CD4-positive, alpha-beta T cell treated with Interleukin-10 for 1 hour (primary cell): ENCODE measurements at regions not wholly inside any gene's neighbourhood (a gene's known extent, or its start where the extent isn't known, plus 50 kb on each side); places are given as distances from the start of the nearest gene placed in this dataset.
"Not testable (repeated sequence)": the region's sequence is repeated elsewhere in the genome, so short reads cannot be mapped to it uniquely, and the experiment has no call there.

Experiments used
- DNase-seq: peaks from one replicate; pipeline ENCODE4 v3.0.0-alpha.2; 2020

DNA sequence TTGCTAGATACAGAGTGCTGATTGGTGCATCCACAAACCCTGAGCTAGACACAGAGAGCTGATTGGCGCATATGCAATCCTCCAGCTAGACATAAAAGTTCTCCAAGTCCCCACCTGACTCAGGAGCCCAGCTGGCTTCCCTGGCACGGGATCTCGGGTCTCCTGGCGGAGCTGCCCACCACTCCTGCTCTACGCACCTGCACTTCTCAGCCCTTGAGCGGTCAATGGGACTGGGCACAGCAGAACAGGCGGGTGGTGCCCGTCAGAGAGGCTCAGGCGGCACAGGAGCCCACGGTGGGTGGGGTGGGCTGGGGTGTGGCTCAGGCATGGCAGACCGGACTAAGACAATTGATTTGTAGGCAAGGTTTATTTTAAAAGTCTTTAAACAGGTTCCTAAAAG is 1365.5 kb downstream of the FAM181B start:
- no peak for DNase-seq

DNA sequence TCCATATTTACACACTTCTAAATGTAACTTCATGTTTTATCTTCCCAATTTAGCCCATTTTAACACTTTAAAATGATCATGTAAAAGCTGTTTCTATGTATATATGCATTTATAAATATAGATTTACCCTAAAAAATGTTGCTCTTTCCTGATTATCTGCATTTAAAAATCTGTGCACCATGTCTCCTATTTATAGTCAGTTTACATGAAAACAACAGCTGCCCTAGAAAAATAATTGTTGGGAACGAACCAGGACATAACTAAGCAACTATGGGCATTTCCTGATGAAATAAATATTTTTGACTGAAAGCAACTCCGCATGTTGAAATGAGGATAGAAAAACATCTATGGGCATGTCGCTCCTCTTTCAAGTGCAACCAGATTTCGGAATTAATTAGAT is 1368.2 kb downstream of the FAM181B start:
- no peak for DNase-seq

DNA sequence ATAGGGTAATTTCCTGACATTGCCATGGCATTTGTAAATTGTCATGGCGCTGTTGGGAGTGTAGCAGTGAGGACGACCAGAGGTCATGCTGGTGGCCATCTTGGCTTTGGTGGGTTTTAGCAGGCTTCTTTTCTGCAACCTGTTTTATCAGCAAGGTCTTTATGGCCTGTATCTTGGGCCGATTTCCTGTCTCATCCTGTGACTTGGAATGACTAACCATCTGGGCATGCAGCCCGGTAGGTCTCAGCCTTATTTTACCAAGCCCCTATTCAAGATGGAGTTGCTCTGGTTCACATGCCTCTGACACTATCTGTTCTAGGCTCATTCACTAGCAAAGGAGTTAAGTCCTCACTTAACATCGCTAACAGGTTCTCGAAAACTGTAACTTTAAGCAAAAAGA is 1374.2 kb downstream of the FAM181B start:
- no peak for DNase-seq

DNA sequence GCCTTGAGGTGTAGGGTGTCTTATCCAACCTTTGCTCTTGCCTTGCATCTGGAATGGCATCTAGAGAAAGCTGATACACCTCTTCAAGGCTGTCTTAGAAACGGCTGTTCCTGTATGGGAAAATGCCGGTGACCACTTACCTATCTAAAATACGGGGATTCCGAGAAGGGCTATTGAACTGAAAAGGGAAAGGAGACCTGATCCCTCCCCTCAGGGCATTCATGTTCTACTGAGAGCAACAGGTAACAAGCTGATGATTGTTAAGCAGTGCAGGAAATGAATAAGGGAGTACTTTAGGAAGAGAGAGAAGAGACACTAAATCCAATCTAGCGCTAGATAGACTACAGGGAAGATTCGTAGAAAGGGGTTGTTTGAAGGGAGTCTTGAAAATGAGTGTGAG is 1388.1 kb downstream of the FAM181B start:
- no peak for DNase-seq

DNA sequence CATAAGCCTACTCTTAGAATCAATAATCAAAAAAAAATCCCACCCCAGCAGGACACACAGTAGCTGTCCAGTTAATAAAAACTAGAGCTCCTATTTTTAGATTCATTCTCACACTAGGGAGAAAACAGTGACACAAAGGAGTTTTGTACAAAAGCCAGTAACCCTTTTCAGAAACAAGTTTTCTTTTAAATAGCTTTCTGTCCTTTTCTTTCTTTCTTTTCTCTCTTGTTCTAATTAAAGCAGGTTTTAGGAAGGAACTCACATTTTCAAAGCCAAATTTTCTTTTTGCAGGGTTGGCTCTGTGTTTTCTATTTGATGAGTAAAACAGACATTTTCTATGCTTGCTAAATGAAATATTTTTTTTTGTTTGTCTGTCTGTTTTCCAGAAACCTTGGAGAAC is 1390.7 kb downstream of the FAM181B start:
- no peak for DNase-seq

GRCh38 chr11:81340225-81340624 is 1393.4 kb downstream of the FAM181B start:
- DNase-seq, result no peak

DNA sequence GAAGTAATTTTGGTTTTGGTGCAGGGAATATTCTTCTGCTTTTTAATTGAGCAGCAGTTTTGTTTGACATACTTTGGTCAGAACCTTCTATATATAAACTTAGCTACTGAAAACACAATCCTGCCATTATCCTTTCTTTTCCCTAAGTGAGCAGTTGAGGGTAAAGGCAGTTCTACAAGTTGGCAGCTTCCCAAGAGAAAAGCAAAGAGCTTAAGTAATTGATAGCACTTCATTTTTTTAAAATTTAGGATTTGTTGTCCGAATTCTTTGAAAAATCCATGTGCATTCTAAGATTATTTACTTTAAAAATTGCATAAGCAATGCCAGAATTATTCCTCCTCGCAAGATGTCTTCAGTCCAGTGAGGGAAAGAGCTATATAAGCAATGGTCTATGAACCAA is 1394.1 kb downstream of the FAM181B start:
- DNase-seq, result no peak

DNA sequence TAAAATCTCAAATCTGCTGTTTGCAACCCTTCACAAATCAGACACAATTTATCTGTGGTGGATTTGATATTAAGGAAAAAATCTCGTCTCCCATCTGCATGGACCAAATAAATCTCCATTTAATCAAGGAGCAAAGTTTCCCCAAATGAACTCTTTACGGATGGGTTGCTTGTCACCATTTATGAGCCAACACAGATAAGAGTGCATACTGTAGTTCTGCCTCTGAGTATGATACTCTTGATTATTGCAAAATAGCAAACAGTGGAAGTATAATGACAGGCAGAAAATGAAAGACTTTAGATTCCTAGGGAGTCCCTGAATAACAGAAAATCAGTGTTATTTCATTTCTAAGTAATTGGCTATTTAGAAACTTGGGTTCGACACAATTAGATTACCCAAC is 1395.9 kb downstream of the FAM181B start:
- no peak for DNase-seq

GRCh38 chr11:81332276-81332675 is 1401.4 kb downstream of the FAM181B start:
- no peak for DNase-seq

DNA sequence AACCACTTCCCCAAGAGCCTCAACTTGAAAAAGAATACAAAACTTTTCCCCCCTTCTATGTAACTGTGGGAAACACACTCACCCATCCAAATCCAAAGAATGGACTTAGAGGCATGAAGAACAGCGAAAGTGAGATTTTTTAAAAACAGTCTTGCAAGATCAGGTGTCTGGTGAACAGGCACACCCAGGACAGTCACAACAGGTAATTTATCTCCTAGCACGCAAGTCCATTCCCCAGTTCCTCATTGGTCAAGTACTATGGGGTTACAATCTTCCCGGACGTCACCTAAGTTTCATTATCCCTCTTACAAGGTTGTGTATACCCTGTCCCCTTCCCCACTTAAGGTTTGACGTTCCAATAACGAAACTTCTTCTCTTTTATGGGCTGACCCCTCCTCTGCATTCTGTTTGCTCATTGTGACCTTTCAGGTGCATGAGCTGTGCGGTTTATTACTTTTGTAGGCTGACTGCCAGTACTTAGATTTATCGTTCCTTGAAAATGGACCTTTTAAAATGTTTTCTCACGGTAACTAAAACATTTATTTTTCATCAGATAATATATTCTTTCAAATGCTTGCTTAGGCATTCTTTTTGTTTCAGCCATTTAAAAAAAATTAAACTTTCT is 1401.9 kb downstream of the FAM181B start:
- no peak for DNase-seq

GRCh38 chr11:81331088-81331487 is 1402.6 kb downstream of the FAM181B start:
- no peak for DNase-seq

DNA sequence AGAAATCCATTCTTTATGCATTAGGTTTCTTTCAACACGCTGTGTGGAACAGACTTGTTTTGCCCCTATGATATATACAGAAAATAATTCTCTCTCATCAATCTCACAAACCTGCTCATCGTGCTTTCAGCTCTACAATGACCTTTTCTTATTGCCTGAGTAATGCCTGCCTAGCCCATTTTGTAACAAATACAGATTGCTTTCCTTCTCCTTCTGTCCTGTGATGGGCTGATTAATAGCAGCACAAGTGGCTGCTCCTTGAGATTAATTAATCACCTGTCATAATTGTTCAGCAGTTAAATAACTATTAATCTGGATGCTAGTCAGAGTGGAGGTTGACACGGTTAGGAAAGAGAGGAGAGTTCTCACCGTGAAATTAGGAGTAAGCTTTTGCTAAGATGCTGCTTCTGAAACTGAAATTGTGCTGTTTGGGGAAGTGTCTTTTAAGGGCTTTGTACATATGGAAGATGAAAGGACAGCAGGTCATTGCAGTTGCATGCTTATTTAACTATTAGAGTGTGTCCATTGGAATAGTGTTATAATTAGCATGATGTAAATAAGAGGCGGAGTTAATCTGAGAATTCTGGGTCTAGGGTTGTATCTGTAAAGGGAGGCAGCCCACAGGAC is 1430.5 kb downstream of the FAM181B start:
- DNase-seq, result no peak

- no peak for DNase-seq
Measured at GRCh38 chr11:81301166-81301830, 1432.4 kb downstream of the FAM181B start.

- DNase-seq, result no peak
Measured at GRCh38 chr11:81286959-81287358, 1446.7 kb downstream of the FAM181B start.

- no peak for DNase-seq
Measured at GRCh38 chr11:81286550-81286949, 1447.1 kb downstream of the FAM181B start.

DNA sequence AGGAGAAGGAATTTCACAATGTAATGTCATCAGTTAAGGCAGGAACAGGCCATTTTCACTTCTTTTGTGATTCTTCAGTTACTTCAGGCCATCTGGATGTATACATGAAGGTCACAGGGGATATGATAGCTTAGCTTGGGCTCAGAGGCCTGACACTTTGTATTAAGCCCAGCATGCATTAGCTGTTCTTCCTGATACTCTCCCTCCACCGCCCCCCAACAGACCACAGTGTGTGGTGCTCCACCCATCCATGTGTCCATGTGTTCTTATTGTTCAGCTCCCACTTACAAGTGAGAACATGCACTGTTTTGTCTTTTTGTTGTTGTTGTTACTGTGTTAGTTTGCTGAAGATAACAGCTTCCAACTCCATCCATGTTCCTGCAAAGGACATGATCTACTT is 1453.4 kb downstream of the FAM181B start:
- not testable (repeated sequence) for DNase-seq

- no peak for DNase-seq
Measured at GRCh38 chr11:81278991-81279390, 1454.7 kb downstream of the FAM181B start.

DNA sequence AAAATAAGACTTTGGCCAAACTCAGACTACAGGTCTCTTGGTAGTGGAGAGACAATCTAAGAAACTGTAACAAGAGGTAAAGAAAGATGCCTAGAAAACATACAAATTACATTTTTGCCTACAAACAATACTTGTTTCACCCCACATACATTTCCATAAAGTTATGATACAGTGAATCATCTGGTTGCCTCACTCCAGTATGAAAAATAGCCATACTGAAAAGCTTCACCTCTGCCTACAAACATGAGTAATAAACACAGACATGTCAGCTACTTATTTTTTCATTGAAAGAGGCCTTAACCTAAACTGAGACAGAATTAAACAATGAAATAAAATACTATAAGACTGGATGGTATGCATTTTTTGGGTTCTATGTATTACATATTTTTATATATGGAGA is 1463.0 kb downstream of the FAM181B start:
- no peak for DNase-seq

GRCh38 chr11:81267246-81267645 is 1466.4 kb downstream of the FAM181B start:
- DNase-seq, result no peak

- no peak for DNase-seq
Measured at GRCh38 chr11:81259471-81259870, 1474.2 kb downstream of the FAM181B start.

DNA sequence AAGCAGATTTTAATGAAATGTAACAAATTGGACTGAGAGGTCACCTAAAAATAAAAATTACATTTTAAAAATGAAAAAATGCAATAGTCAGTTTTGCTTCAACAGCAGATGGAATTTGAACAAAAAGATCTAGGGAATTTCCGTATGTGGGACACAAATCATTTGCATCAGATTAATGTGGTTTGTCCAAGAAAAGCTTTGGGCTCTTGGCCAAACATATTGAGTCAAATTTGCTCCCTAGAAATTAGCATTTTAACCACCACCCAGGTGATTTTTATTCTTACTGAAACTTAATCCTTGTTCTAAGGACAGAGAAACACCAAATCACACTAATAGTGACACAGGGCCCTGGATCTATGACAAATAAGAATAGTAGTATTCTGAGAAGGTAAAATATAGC is 1477.8 kb downstream of the FAM181B start:
- DNase-seq, result no peak

GRCh38 chr11:81253244-81253643 is 1480.4 kb downstream of the FAM181B start:
- no peak for DNase-seq

DNA sequence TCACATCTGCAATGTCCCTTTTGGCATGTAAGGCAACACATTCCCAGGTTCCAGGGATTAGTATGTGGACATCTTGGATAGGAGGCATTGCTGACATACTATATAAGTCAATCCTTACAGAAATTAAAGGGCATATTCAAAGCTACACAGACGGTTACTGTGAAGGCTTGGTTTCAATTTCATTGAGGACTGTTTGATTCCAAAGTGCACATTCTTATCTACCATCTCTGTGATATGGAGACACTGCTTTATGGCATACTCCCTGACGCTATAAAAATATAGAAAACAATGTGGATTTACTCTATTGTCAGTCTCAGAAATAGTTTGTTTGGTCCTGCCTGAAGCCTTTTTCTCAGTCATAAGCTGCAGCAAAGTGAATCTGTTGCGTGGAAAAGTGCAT is 1486.7 kb downstream of the FAM181B start:
- no peak for DNase-seq

DNA sequence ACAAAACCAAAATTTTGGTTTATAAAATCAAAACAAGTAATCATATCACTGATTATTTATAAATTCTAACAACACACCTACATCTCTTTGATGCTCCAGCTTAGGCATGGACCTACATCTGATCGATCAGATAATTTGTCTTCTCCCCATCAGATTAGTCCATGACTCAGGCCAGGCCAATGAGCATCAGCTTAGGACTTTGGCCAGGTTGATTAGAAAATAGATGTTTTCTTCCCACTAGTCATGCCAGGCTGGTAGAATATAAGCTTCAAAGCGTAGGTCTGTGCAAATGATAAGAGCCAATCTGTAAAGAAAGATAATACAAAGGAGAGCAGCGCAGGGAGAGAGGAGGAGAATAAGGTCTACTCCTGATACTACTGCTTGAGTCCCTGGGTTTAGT is 1487.9 kb downstream of the FAM181B start:
- no peak for DNase-seq
